Chondrocyte (in vitro differentiated cells): ENCODE measurements at regions not wholly inside any gene's neighbourhood (a gene's known extent, or its start where the extent isn't known, plus 50 kb on each side); places are given as distances from the start of the nearest gene placed in this dataset.

Experiments used
- DNase-seq: peaks from one replicate; pipeline ENCODE4 v3.0.0; 2021; ENCODE audit warnings: mixed read lengths, low spot score
- H3K27ac Mint-ChIP-seq: one replicate; pipeline ENCODE4 v1.8.0; 2021; ENCODE audit warnings: mild to moderate bottlenecking, moderate library complexity, mixed read lengths; ENCODE audit not compliant: unreplicated experiment
- H3K27me3 Mint-ChIP-seq: 2 replicates; pipeline ENCODE4 v1.8.0; 2021; ENCODE audit warnings: low read depth, mixed read lengths
- H3K36me3 Mint-ChIP-seq: 2 replicates; pipeline ENCODE4 v1.8.0; 2021; ENCODE audit warnings: low read depth, mixed read lengths
- H3K4me1 Mint-ChIP-seq: 2 replicates; pipeline ENCODE4 v1.8.0; 2021; ENCODE audit warnings: low read depth, mild to moderate bottlenecking, mixed read lengths
- H3K4me3 Mint-ChIP-seq: one replicate; pipeline ENCODE4 v1.8.0; 2021; ENCODE audit warnings: mild to moderate bottlenecking, moderate library complexity, mixed read lengths; ENCODE audit not compliant: unreplicated experiment
- H3K9me3 Mint-ChIP-seq: 2 replicates; pipeline ENCODE4 v1.8.0; 2021; ENCODE audit warnings: low read depth, mixed read lengths
- CTCF ChIP-seq: fragments of 200-600 bp; sonication (generic); IDR thresholded peaks from 2 replicates; pipeline ENCODE4 v1.5.0; 2021; ENCODE audit warnings: antibody characterized with exemption, mild to moderate bottlenecking, moderate library complexity

- H3K27ac Mint-ChIP-seq: no peak overlapping the region
- no peaks in the 10 kb centered on the region for H3K27me3 Mint-ChIP-seq
- no peak for DNase-seq
- H3K4me1 Mint-ChIP-seq: no peaks in the 10 kb centered on the region
- TF ChIP-seq CTCF: no peak
- no peaks in the 10 kb centered on the region for H3K9me3 Mint-ChIP-seq
- H3K4me3 Mint-ChIP-seq: no peak overlapping the region
- H3K36me3 Mint-ChIP-seq: no peaks in the 10 kb centered on the region
Measured at GRCh38 chr4:66439508-66439907, 769.2 kb upstream of the EPHA5 start.

GRCh38 chr4:66433706-66434105, 763.4 kb upstream of the EPHA5 start:
- H3K36me3 Mint-ChIP-seq: no peaks in the 10 kb centered on the region
- H3K9me3 Mint-ChIP-seq: peaks cover 4% of the 10 kb centered on the region
- H3K4me3 Mint-ChIP-seq: no peak overlapping the region
- H3K4me1 Mint-ChIP-seq: no peaks in the 10 kb centered on the region
- DNase-seq: peak; percentile 62
- TF ChIP-seq CTCF: no peak
- no peaks in the 10 kb centered on the region for H3K27me3 Mint-ChIP-seq
- no peak overlapping the region for H3K27ac Mint-ChIP-seq

- Mint-ChIP-seq H3K4me1 (no peaks in the 10 kb centered on the region), H3K27me3 (no peaks in the 10 kb centered on the region), H3K4me3 (no peak overlapping the region), H3K36me3 (peaks cover 3% of the 10 kb centered on the region), H3K9me3 (peaks cover 16% of the 10 kb centered on the region), H3K27ac (no peak overlapping the region)
- TF ChIP-seq CTCF: no peak
- DNase-seq: no peak
Measured at GRCh38 chr4:66430856-66431255, 760.6 kb upstream of the EPHA5 start.

- no peak for DNase-seq
- Mint-ChIP-seq H3K36me3 (peaks cover 3% of the 10 kb centered on the region), H3K9me3 (peaks cover 16% of the 10 kb centered on the region), H3K4me1 (no peaks in the 10 kb centered on the region), H3K27me3 (no peaks in the 10 kb centered on the region), H3K4me3 (no peak overlapping the region), H3K27ac (no peak overlapping the region)
- TF ChIP-seq CTCF: no peak
Measured at GRCh38 chr4:66429276-66429675, 759.0 kb upstream of the EPHA5 start.

- TF ChIP-seq CTCF: no peak
- no peak overlapping the region for H3K4me3 Mint-ChIP-seq
- peaks cover 2% of the 10 kb centered on the region for H3K36me3 Mint-ChIP-seq
- no peak overlapping the region for H3K27ac Mint-ChIP-seq
- H3K9me3 Mint-ChIP-seq: peaks cover 12% of the 10 kb centered on the region
- DNase-seq: no peak
- no peaks in the 10 kb centered on the region for H3K4me1 Mint-ChIP-seq
- peaks cover 2% of the 10 kb centered on the region for H3K27me3 Mint-ChIP-seq
Measured at GRCh38 chr4:66416425-66416824, 746.1 kb upstream of the EPHA5 start.
